HG03575 (cell line): ENCODE measurements at regions not wholly inside any gene's neighbourhood (a gene's known extent, or its start where the extent isn't known, plus 50 kb on each side); places are given as distances from the start of the nearest gene placed in this dataset.
"Not testable (repeated sequence)": the region's sequence is repeated elsewhere in the genome, so short reads cannot be mapped to it uniquely, and the experiment has no call there.

Source experiments
- ATAC-seq: cut with Tn5 transposase; IDR thresholded peaks from one replicate; pipeline ENCODE4 v1.9.1; 2021; ENCODE audit not compliant: unreplicated experiment, insufficient number of reproducible peaks, low FRiP score; ENCODE audit errors: extremely low read depth

DNA sequence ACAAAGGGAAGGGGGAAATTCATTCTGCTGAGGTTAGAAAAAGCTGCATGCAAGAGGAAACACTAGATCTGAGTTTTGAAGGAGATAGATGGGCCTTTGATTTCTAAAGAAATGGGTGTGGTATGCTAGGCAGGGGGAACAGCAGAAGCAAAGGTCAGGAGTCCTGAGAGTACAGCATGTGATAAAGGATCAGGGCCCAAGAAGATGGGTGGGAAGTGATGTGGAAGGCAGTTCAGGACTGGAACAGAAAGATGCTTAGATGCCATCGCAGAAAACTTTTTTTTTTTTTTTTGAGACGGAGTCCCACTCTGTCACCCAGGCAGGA lies 126.2 kb downstream of the ALDH8A1 start:
- no peak for ATAC-seq

DNA sequence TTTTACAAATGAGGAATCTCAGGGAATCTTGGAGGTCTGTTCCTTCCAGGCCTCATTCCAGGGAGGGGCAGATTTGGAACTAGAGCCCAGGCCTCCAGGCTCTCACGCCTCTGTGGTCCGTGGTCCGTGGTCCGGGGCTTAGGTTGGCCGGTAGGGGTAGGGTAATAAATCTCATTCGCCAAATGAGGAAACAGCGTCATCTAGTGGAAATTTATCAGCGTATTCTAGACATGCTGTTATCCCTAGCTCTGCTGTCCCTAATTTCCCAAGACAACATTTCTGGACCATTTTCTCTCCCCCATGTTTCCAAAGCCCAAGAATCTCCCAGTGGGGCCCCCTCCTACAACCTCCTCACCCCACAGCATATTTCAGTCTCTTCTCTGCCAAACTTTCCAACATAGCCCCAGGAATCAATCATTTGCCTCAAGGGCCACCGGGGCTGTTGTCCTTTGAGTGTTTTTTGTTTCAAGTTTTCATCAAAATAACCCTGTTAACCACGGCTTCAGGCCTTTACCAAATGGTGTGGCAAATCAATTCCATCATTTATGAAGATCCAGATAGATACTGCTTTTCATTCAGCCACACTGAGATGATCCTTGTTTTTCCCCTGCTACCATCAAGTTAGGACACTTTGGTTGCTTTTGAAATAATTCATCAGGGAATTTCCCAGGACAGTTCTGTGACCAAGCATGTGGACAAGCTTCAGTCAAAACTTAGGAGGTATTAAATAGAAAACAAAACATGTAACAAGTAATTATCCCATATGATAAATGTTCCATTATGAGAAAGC lies 126.8 kb downstream of the ALDH8A1 start:
- peak; percentile 68 for ATAC-seq

DNA sequence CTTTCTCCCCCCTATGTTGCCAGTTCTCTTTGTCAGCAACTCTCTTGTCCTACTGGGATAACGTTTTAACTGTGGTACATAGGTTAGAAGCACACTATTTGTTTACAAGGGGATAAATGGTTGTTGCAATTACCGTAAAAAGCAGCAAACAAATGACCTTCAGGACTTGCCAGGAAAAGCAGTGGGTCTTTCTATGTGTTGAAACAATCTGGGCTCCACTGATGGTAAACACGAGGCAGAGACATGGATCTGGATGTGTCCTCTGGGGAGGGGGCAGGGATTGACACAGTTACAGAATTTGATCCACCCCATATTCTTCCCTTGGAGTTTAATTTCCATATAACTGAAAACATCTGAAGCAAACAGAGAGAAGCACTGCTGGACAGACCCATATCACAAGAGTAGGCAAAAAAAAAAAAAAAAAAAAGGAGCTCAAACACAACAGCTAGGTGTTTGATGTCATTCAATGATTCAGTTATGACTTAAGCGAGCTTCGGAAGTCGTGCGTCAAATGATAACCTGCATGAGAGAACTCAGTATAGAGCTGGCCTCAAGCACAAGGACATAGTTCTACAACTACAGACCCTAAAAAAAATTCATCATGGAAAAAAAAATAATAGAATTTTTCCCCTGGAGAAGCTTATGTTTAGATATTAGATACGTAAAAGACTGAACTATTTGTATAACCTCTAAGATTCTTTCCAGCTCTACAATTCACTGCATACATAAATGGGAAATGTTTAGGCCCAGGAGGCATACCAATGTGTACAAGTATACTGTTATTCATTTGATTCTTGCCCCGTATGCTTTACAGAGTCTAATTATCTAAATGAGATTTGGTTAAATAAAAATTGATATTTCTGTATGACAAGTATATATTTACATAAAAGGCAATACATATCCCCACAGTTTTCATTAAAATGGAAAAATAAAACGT lies 127.7 kb downstream of the ALDH8A1 start:
- no peak for ATAC-seq

- ATAC-seq: no peak
Measured at GRCh38 chr6:134821397-134821796, 128.5 kb downstream of the ALDH8A1 start.

DNA sequence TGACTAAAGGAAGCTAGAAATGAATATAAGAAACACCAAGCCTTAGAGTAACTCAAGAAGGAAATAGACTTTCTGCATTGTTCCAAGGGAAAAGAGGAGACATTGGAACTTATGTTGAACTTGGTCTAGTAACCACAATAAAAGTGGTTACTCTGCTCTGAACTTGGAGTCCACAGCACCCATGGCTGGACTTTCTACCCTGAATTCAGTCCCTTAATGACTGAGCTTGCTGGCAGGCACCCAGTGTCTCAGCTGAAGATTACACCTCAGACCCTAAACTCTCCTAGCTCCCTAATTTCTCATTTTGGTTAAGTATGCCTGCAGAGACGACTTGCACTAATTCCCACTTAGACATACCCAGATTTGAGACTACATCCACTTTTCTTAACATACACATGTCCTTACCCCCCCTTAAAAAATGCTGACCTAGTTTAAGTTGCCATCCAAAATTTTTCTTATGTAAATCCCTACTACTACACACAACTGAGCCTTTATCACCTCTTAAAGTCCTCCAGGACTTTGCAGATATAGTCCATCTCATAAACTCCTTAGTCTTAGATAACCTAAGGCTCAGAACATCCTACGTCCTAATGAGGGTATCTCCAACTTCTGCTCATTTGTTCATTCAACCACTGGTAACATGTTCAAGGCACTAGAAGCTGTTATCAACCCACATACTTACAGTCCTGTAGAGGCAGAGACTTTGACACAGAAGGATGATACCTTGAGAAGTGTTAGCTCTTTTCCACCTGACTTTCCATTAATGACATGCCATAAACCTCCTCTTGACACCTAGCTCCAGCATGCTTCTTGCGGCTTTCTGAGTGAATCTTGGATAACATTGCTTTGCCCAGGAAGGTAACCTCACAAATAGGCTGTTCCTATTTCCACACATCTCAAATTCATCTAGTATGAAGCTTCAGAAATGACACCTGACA lies 129.8 kb downstream of the ALDH8A1 start:
- no peak for ATAC-seq

DNA sequence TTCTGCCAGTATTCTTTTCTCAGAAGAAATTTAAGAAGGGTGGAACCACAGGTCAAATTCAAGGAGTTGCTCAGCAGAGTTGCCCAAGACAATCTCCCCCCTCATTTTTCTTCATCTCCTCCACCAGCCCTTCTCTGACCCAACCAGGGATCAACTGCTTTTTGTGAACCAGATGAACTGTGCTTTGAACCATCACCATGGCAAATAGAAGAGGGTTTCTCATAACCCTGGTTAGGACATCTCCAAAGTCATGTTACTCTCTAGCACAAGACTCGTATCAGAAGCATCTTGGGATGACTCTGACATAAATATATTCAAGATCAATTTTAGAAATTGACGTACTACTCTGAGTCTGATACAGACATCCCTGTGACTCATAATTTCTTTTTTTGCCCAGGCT lies 130.7 kb downstream of the ALDH8A1 start:
- ATAC-seq: no peak

GRCh38 chr6:134817448-134817847 lies 132.5 kb downstream of the ALDH8A1 start:
- ATAC-seq: no peak

DNA sequence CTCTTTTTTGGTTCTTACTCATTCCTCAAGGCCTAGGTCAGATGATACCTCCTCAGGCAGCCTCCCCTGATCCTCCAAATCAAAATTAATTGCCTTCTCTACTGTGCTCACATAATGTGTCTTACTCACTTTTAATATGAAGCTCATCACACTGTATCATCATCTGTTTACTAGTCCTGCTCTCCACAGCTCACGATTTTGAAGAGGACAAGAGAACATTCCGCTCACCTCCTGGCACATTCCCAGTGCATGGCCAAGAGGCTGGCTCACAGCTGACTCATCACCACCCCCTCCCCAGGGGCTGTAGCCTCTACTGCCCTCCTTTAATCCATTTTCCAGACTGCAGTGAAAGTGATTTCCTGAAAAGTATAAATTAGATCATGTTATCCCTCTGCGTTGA lies 133.1 kb downstream of the ALDH8A1 start:
- ATAC-seq: no peak

DNA sequence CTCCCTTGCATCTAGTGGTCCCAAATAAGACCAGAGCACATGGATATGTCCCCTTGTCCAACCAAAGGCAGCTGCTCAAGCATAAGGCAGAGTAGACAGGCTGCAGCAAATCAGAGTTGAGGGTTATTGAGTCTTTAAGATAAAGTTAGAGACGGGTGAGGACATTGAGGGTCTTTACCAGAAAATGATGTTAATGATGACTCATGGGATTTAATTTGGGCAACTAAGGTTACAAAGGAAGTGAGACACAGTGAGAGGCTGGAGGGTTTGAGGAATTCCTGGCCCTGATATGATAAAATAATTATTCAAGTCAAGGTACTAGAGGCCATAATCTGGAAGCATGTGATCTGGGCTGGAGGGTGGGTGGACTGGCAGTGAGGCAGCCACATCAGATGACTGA lies 133.6 kb downstream of the ALDH8A1 start:
- no peak for ATAC-seq

- no peak for ATAC-seq
Measured at GRCh38 chr6:134814076-134814695, 135.7 kb downstream of the ALDH8A1 start.

DNA sequence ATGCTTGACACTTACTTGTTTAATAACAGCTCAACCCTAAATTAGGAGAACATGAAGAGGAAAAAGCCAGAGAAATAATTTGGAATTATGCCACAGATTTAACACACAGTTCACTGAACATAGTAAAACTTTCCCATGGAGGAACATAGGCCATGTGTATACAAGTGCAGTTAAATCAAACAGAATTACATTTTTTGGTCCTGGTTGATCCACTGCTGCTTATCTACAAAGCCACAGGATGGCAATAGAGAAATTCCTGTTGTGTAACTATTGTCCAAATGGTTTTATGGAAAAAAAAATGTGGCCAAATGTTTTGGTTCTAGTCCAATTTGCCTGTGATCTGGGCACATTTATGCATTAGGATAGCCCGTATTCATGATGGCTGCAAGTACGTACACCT lies 136.8 kb downstream of the ALDH8A1 start:
- ATAC-seq: no peak

DNA sequence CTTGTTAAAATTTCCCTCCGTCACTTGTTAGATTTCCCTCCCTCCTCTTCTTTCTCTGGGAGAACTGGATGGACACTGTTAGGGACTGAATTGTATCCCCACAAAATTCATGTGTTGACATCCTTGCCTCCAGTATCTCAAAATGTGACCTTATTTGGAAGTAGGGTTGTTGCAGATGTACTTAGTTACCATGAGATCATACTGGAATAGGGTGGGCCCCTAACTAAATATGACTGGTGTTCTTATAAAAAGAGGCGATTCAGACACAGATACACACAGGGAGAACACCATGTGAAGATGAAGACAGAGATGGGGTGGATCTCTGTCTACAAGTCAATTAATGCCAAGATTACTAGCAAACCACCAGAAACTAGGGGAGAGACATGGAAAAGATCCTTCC lies 139.5 kb downstream of the ALDH8A1 start:
- ATAC-seq: no peak

DNA sequence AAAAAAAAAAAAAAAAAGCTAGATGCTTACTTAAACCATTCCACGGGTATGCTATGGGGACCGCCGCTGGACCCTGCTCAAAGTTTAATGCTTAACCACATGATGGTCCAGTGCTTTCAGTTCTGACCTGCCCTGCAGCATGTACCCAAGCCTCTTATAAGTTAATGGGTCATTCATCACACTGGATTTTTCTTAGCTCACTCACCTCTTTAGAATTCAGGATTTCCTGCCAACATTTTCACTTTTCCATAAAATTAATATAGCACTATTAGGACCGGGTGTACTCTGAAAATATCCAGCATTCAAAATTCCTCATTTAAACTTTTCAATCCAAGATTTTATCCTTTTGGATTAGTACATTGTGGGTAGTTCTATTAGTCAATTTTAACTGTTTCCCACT lies 140.8 kb downstream of the ALDH8A1 start:
- ATAC-seq: no peak

DNA sequence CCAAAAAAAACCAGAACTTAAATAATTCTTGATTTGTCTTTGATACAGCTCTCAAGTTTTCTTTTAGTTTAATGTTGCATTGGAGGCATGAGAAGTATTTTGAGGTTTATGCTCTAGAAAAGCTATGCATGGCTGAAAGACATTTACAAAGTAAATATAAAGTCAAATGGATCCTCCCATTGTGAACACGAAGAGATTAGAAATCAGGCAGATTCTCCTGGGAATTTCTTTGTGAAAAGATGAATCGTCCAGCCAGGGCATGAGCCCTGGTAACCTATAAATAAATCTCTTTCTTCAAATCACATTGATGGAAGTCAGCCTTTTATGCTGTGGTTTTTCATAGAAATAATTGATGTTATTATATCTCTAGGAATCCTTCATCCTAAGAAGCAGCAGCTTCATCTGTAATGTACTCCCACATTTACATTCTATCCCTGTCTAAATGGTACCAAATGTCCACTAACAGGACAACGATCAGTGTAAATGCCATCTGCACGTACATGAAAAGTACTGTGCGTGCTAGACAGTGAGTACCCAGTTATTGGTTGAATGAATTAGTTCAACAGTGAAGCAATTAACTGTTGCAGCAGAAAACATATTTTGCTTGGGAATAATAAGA lies 143.6 kb downstream of the ALDH8A1 start:
- no peak for ATAC-seq

DNA sequence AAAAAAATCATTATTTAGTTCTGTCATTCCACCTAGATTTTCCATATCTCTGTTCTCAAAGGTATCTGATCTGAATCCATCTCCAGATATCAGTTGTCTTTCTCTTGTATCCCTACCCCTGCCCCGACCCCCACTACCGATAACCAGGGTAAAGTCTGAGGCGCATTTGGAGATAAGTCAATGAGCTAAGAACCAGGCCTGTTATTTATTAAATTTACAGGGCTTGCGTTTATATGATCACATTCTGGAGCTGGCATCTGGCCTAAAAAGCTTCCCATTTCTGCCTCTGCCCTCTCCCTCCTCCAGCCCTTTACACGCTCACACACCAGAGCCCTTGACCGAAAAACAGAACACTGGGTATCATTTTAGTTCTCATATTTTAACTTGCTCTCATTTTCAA lies 144.7 kb downstream of the ALDH8A1 start:
- no peak for ATAC-seq

DNA sequence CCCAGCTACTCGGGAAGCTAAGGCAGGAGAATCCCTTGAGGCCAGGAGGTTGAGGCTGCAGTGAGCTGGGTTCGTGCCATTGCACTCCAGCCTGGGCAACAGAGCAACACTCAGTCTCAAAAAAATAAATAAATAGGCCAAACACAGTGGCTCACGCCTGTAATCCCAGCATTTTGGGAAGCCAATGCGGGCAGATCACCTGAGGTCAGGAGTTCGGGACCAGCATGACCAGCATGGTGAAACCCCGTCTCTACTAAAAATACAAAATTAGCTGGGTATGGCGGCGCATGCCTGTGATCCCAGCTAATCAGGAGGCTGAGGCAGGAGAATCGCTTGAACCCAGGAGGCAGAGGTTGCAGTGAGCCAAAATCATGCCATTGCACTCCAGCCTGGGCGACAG lies 145.6 kb downstream of the ALDH8A1 start:
- ATAC-seq: not testable (repeated sequence)

GRCh38 chr6:134802426-134803058 lies 147.4 kb downstream of the ALDH8A1 start:
- no peak for ATAC-seq
